LoVo (cell line): ENCODE measurements at regions not wholly inside any gene's neighbourhood (a gene's known extent, or its start where the extent isn't known, plus 50 kb on each side); places are given as distances from the start of the nearest gene placed in this dataset.
"Not testable (repeated sequence)": the region's sequence is repeated elsewhere in the genome, so short reads cannot be mapped to it uniquely, and the experiment has no call there.

Experiments
- DNase-seq: peaks from one replicate; pipeline ENCODE4 v3.0.0-alpha.2; 2016; ENCODE audit warnings: low spot score

GRCh38 chr3:190192087-190192486 is 71.4 kb upstream of the P3H2 start:
- no peak for DNase-seq

GRCh38 chr3:190188197-190188596 is 67.5 kb upstream of the P3H2 start:
- no peak for DNase-seq

DNA sequence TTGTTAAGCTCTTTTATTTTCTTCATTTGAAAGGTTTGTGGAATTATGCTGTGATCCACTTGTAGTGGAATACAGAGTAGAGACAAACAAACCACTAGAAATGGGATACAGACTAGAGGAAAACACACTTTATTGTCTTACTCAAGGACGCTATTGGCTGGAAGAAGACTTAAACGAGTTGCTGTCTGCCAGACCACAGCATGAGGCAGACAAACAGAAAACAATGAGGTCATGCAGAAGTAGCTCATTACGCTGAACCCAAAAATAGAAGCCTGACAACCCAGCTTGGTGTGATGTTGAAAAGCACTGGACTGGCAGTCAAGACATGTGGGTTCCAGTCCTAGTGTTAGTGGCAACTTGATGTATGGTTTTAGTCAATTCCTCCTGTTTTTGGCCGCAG is 62.4 kb upstream of the P3H2 start:
- no peak for DNase-seq

DNA sequence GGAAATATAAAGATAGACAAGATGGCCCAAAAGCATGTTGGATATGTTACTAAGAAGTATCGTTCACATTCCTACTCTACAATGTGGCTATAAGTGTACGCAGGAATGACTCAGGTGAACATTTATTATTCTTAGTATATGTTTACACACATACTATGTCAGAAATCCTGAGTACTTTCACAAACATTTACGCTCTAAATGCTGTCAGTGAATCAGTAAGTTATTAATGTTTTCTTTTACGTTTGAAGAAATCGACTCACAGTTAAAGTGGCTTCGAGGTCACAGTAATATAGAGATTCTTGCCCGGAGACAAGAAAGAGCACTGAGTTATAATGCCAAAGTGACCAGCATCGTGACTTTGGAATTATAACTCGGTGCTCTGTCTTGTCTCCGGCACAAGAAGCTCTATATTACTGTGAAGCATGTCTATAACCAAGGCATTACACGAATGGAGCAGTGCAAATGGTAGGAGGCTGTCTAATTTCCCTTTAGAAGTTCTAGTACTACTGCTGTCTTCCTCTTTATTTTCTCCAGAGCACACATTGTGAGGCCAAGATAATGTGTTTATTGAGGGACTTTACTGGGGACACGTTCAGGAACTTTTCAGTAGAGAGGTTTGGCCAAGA is 61.8 kb upstream of the P3H2 start:
- DNase-seq: no peak

- DNase-seq: no peak
Observed at GRCh38 chr3:190180268-190180667, 59.6 kb upstream of the P3H2 start.

DNA sequence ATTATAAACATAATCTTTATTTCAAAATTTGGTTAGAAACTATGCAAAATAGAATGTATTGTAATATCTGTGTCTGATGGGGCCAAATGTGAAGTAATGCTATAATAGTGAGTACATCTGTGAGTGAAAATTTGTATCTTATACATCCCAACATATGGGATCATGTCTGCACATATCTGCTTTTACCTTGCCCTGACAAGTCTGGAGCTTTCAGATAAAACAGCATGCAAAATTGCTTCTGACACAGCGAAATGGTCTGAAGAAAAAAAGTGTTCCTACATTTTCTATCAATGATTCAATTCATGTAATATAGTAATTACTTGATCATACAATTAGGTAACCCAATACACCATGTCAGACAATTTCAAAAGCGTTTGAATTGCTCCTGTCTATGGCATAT is 58.1 kb upstream of the P3H2 start:
- DNase-seq: no peak

DNA sequence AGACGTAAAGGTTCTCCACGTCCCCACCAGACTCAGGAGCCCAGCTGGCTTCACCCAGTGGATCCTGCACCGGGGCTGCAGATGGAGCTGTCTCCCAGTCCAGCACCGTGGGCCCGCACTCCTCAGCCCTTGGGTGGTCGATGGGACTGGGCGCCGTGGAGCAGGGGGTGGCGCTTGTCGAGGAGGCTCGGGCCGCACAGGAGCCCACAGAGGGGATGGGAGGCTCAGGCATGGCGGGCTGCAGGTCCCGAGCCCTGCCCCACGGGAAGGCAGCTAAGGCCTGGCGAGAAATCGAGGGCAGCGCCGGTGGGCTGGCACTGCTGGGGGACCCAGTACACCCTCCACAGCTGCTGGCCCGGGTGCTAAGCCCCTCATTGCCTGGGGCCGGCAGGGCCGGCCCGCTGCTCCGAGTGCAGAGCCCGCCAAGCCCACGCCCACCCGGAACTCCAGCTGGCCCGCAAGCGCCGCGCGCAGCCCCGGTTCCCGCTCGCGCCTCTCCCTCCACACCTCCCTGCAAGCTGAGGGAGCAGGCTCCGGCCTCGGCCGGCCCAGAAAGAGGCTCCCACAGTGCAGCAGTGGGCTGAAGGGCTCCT is 56.3 kb upstream of the P3H2 start:
- not testable (repeated sequence) for DNase-seq

- not testable (repeated sequence) for DNase-seq
Observed at GRCh38 chr3:190176106-190176505, 55.4 kb upstream of the P3H2 start.

DNA sequence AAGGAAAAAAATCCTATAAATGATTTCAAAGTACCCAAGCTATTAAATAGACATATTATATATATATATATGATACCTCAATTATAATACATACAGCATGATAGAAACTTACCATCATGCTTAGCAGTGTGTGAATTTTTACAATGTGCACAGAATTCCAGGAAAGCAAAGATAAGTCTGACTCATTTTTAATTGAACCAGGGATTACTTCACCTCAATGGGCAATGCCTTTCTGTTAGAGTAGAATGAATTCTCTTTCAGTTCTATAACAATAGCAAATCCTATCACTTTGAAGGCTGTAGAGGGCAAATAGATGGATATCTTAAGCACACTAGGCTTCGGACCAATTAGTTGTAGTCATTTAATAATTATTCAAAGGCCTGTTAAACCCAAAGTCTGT is 54.8 kb upstream of the P3H2 start:
- no peak for DNase-seq

DNA sequence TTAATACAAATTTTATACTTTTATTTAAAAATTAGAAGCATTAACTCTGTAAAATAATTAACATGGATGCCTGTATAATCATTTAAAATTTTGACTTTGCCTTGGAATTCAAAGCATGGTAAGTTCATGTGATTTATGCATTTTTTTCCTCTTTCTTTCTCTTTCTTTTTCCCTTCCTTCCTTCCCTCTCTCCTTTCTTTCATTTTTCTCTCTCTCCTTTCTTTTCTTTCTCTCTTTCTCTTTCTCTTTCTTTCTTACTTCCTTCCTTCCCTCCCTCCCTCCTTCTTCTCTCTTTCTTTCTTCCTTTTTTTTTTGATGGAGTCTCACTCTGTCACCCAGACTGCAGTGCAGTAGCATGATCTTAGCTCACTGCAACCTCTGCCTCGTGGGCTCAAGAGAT is 53.8 kb upstream of the P3H2 start:
- no peak for DNase-seq

DNA sequence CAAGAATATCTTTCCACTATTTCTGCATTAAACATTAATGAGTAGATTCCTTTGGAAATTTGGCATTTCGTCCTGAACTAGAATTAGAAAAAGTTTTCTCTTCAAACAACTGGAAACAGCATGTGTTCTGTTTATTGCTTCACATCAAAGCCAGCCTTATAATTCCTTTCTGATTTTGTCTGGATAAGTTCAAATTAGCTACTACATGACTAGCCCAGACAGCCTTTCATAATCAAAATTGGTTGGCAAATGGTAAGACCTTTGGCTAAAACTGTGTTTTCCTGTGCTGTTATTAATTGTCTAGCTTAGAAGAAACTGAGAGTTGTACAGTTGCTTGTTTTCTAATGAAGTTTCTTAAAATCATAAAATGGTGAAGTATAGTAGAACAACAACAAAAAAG is 52.7 kb upstream of the P3H2 start:
- no peak for DNase-seq

GRCh38 chr3:190172751-190173150 is 52.1 kb upstream of the P3H2 start:
- DNase-seq: no peak
